CD4-positive, alpha-beta T cell (primary cell): ENCODE measurements at regions not wholly inside any gene's neighbourhood (a gene's known extent, or its start where the extent isn't known, plus 50 kb on each side); places are given as distances from the start of the nearest gene placed in this dataset.

ENCODE experiments used
- ATAC-seq: fragments of 200-7000 bp; cut with Tn5 transposase; one replicate; pipeline ENCODE4 v1.10.0; 2022; ENCODE audit warnings: mild to moderate bottlenecking; ENCODE audit not compliant: poor library complexity
- CTCF ChIA-PET: fragments of 350-600 bp; sonication (Branson Sonifier 250); formaldehyde crosslinking; loops from one replicate; lab custom pipeline; 2021; ENCODE audit warnings: antibody characterized with exemption, inconsistent platforms; lab: Charles Lee
- POLR2A ChIA-PET: fragments of 350-600 bp; sonication (Branson Sonifier 250); formaldehyde crosslinking; loops from one replicate; lab custom pipeline; 2021; ENCODE audit warnings: antibody characterized with exemption, inconsistent platforms; lab: Charles Lee
- DNase-seq, 14 experiments: peaks; one replicate each; pipeline ENCODE4 v3.0.0-alpha.2; 2013 to 2020; ENCODE audit warnings: mixed read lengths in 2 of 14
- H3K27ac ChIP-seq, 2 donors: one replicate each; pipeline versions ENCODE4 v1.5.1 to v1.7.0; 2013; ENCODE audit warnings: low read length in 2 of 2, low read depth in 1 of 2, mild to moderate bottlenecking in 1 of 2
- H3K27me3 ChIP-seq, 2 experiments: 1 replicate in 1 of 2; 2 replicates in 1 of 2; pipeline versions ENCODE4 v1.6.1 to v1.7.0; 2013; ENCODE audit warnings: low read length in 2 of 2, control low read depth in 1 of 2, mild to moderate bottlenecking in 1 of 2, moderate library complexity in 1 of 2; ENCODE audit not compliant: insufficient read depth in 2 of 2, control insufficient read depth in 1 of 2
- H3K36me3 ChIP-seq: one replicate; pipeline ENCODE4 v1.6.1; 2013; ENCODE audit warnings: low read length, control low read depth; ENCODE audit not compliant: insufficient read depth
- H3K4me1 ChIP-seq: one replicate; pipeline ENCODE4 v1.6.1; 2013; ENCODE audit warnings: low read length, control low read depth; ENCODE audit not compliant: insufficient read depth
- H3K4me3 ChIP-seq: one replicate; pipeline ENCODE4 v1.5.1; 2013; ENCODE audit warnings: mild to moderate bottlenecking, low read length, moderate library complexity
- H3K9me3 ChIP-seq, 2 experiments: 1 replicate in 1 of 2; 2 replicates in 1 of 2; pipeline versions ENCODE4 v1.6.1 to v1.7.0; 2013; ENCODE audit warnings: low read length in 2 of 2, mild to moderate bottlenecking in 2 of 2, control low read depth in 1 of 2, moderate library complexity in 1 of 2; ENCODE audit not compliant: control insufficient read depth in 1 of 2, insufficient read depth in 1 of 2
- H3K27ac Mint-ChIP-seq: one replicate; pipeline ENCODE4 v1.8.0; 2020; ENCODE audit warnings: mixed read lengths
- H3K27me3 Mint-ChIP-seq: one replicate; pipeline ENCODE4 v1.8.0; 2021; ENCODE audit warnings: mixed read lengths
- H3K36me3 Mint-ChIP-seq: one replicate; pipeline ENCODE4 v1.8.0; 2021; ENCODE audit warnings: low read depth, mixed read lengths
- H3K4me1 Mint-ChIP-seq: one replicate; pipeline ENCODE4 v1.8.0; 2021; ENCODE audit warnings: low read depth, mixed read lengths
- H3K4me3 Mint-ChIP-seq: one replicate; pipeline ENCODE4 v1.8.0; 2020; ENCODE audit warnings: mild to moderate bottlenecking, mixed read lengths
- H3K9me3 Mint-ChIP-seq: one replicate; pipeline ENCODE4 v1.8.0; 2020; ENCODE audit warnings: mixed read lengths
- intact Hi-C, 2 experiments: fragments of 100-400 bp; cut with DNase I in 1 of 2; cut with micrococcal nuclease in 1 of 2; formaldehyde crosslinking; loops; one replicate each; pipeline versions ENCODE4 v1.15.1 to v1.9.0; 2023 to 2025; cut with DNase I, micrococcal nuclease
- TF ChIP-seq, protein P1 (sequence below): fragments of 200-600 bp; IDR thresholded peaks from one replicate; pipeline ENCODE4 v1.8.0; 2022; ENCODE audit warnings: antibody characterized with exemption, mild to moderate bottlenecking

DNA sequence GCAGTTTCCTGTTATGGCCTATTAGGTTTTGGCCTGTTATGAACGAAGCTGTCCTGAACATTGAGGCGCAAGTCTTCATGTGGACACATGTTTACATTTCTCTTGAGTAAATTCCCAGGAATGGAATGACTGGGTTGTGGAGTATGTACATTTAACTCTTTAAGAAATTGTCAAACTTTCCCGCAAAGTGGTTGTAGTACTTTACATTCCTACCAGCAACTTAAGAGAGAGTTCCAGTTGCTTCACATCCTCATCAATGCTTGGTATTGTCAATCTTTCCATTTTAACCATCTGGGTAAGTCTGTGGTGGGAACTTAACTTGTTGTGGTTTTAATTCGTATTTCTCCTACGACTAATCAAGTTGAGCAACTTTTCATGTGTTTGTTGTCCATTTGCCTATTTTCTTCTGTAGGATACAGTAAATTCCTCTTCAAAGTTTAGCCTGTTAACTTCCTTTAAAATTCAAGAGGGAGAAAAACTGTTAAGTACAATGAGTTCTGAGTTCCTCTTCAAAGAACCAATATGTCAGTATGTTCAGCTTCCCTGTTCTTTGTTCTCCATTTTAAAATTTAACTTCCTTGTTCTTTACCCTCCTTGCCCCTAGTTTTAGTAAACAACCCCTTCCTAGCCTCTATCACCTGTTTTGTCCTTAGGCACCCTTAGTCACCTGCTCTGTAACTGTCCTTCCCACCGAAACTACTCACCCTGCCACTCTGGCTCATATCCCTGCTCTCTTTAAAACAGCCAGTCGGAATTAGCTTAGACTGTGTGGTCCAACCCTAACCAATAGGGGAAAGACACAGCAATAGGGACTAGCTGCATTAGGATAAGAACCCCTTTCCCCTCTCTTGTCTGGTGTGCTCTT is 74.0 kb downstream of the FAM241B start:
- H3K27me3 ChIP-seq = peaks cover 0 to 23% of the 10 kb centered on the region in 2 experiments
- Mint-ChIP-seq H3K4me1 (no peaks in the 10 kb centered on the region), H3K4me3 (no peak overlapping the region), H3K27ac (no peak overlapping the region), H3K36me3 (no peaks in the 10 kb centered on the region), H3K9me3 (no peaks in the 10 kb centered on the region), H3K27me3 (peaks cover 52% of the 10 kb centered on the region)
- no peaks in the 10 kb centered on the region for H3K9me3 ChIP-seq
- no peaks in the 10 kb centered on the region for H3K4me1 ChIP-seq
- DNase-seq (no peak), ATAC-seq (no peak)
- H3K27ac ChIP-seq = no peak overlapping the region
- POLR2A ChIA-PET = no interaction called here
- no peaks in the 10 kb centered on the region for H3K36me3 ChIP-seq
- intact Hi-C loops = no loop called here
- CTCF ChIA-PET = no interaction called here
- TF ChIP-seq, protein P1, sequence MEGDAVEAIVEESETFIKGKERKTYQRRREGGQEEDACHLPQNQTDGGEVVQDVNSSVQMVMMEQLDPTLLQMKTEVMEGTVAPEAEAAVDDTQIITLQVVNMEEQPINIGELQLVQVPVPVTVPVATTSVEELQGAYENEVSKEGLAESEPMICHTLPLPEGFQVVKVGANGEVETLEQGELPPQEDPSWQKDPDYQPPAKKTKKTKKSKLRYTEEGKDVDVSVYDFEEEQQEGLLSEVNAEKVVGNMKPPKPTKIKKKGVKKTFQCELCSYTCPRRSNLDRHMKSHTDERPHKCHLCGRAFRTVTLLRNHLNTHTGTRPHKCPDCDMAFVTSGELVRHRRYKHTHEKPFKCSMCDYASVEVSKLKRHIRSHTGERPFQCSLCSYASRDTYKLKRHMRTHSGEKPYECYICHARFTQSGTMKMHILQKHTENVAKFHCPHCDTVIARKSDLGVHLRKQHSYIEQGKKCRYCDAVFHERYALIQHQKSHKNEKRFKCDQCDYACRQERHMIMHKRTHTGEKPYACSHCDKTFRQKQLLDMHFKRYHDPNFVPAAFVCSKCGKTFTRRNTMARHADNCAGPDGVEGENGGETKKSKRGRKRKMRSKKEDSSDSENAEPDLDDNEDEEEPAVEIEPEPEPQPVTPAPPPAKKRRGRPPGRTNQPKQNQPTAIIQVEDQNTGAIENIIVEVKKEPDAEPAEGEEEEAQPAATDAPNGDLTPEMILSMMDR = no peak
- no peak overlapping the region for H3K4me3 ChIP-seq

- CTCF ChIA-PET = no interaction called here
- POLR2A ChIA-PET = no interaction called here
- H3K36me3 ChIP-seq = no peaks in the 10 kb centered on the region
- Mint-ChIP-seq H3K4me1 (no peaks in the 10 kb centered on the region), H3K36me3 (no peaks in the 10 kb centered on the region), H3K9me3 (no peaks in the 10 kb centered on the region), H3K27ac (no peak overlapping the region), H3K4me3 (no peak overlapping the region), H3K27me3 (peaks cover 54% of the 10 kb centered on the region)
- intact Hi-C loops = no loop called here
- H3K9me3 ChIP-seq = no peaks in the 10 kb centered on the region
- no peak overlapping the region for H3K4me3 ChIP-seq
- TF ChIP-seq, protein P1 = no peak
- no peak overlapping the region for H3K27ac ChIP-seq
- no peaks in the 10 kb centered on the region for H3K4me1 ChIP-seq
- H3K27me3 ChIP-seq = peaks cover 0 to 21% of the 10 kb centered on the region in 2 experiments
- DNase-seq = no peak
- no peak for ATAC-seq
Observed at GRCh38 chr10:69709366-69709941, 79.4 kb downstream of the FAM241B start.

DNA sequence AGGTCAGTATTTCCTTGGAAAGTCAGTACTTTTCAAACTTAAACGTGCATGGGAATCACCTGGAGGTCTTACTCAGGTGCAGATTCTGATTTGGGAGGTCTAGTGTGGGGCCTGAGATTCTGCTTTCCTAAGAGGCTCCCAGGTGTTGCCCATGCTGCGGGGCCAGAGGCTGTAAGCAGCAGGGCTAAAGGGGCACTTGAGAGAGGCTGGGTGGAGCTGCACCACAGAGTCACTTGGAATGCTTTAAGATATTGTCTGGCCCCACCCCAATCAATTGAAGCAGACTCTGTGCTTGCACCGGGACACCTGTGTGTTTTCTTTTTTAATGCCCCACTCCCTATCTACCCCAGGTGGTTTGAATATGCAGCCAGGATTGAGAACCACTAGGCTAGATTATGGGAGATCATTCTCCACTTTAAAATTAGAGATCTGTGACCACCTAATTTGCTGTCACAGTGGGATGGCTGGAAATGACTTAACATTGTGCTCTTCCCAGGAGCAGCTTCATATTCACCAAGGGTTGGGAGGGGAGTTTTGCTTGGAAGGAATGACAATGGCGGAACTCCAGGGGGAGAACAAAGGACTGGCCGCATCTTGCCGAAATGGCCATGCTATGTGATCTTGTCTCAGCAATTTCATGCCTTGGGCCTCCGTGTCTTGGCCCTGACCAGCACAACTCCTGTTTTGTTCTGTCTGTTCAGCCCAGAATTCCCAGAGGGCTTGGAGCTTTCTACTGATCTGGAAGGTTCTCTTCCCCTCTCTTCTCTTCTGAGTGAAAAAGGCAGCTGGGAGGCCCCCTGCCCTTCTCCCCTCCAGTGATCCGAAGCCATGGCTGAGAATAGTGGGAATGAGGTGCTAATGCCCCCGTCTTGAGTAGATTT is 80.2 kb downstream of the FAM241B start:
- TF ChIP-seq, protein P1 = no peak
- Mint-ChIP-seq H3K27ac (no peak overlapping the region), H3K4me1 (no peaks in the 10 kb centered on the region), H3K4me3 (no peak overlapping the region), H3K36me3 (no peaks in the 10 kb centered on the region), H3K27me3 (peaks cover 54% of the 10 kb centered on the region), H3K9me3 (no peaks in the 10 kb centered on the region)
- DNase-seq (no peak), ATAC-seq (no peak)
- Histone ChIP-seq H3K36me3 (no peaks in the 10 kb centered on the region), H3K4me1 (no peaks in the 10 kb centered on the region), H3K27ac (no peak overlapping the region), H3K4me3 (no peak overlapping the region), H3K27me3 (peaks cover 0 to 21% of the 10 kb centered on the region in 2 experiments), H3K9me3 (no peaks in the 10 kb centered on the region)
- ChIA-PET CTCF (no interaction called here), POLR2A (no interaction called here)
- intact Hi-C loops = loop anchor here in 1 of 2 experiments (10.0 kb wide), 1 partner anchor 65 kb away; no protein-coding TSS in a partner anchor
